Liver (tissue), 3 donors: ENCODE measurements at regions not wholly inside any gene's neighbourhood (a gene's known extent, or its start where the extent isn't known, plus 50 kb on each side); places are given as distances from the start of the nearest gene placed in this dataset.

Experiments used
- CTCF ChIP-seq: fragments of 150-350 bp; IDR thresholded peaks from 2 replicates; pipeline ENCODE4 v1.5.1; 2017; ENCODE audit warnings: improper control_type of control experiment, low read depth, low read length; ENCODE audit not compliant: missing input control
- GABPA ChIP-seq, 2 donors: IDR thresholded peaks in 1 of 2; conservative IDR thresholded peaks in 1 of 2; 2 replicates each; pipeline ENCODE4 v1.6.1; 2016; ENCODE audit warnings: antibody characterized with exemption in 2 of 2, mild to moderate bottlenecking in 1 of 2, moderate library complexity in 1 of 2
- HNF4A ChIP-seq, 2 donors: conservative IDR thresholded peaks; 2 replicates each; pipeline ENCODE4 v1.6.1; 2016; ENCODE audit warnings: antibody characterized with exemption in 2 of 2, mild to moderate bottlenecking in 2 of 2
- NR2F2 ChIP-seq: IDR thresholded peaks from 2 replicates; pipeline ENCODE4 v1.6.1; 2016; ENCODE audit warnings: antibody characterized with exemption
- REST ChIP-seq: IDR thresholded peaks from 2 replicates; pipeline ENCODE4 v1.6.1; 2016; ENCODE audit warnings: antibody characterized with exemption, mild to moderate bottlenecking
- RXRA ChIP-seq, 2 donors: IDR thresholded peaks; 2 replicates each; pipeline ENCODE4 v1.6.1; 2017 to 2018; ENCODE audit warnings: antibody characterized with exemption in 2 of 2, mild to moderate bottlenecking in 1 of 2
- SP1 ChIP-seq: IDR thresholded peaks from 2 replicates; pipeline ENCODE4 v1.6.1; 2018; ENCODE audit warnings: antibody characterized with exemption, mild to moderate bottlenecking
- donor health status: healthy.
- donor health status: healthy.

- TF ChIP-seq CTCF: no peak
- TF ChIP-seq GABPA (IDR thresholded peaks at IDR 0.05 in 1 of 2, conservative IDR thresholded peaks at IDR 0.05 in 1 of 2): no peak
- no peak for TF ChIP-seq NR2F2
- TF ChIP-seq RXRA (IDR thresholded peaks at IDR 0.05): no peak
- TF ChIP-seq SP1: no peak
- no peak for TF ChIP-seq REST
- no peak for TF ChIP-seq HNF4A (conservative IDR thresholded peaks at IDR 0.05)
These were observed 112.1 kb upstream of the LDB2 start for GRCh38 chr4:17010426-17011087.
